Mesendoderm (in vitro differentiated cells): ENCODE measurements at regions not wholly inside any gene's neighbourhood (a gene's known extent, or its start where the extent isn't known, plus 50 kb on each side); places are given as distances from the start of the nearest gene placed in this dataset.

Source experiments
- DNase-seq: peaks from one replicate; pipeline ENCODE4 v3.0.0; 2013
- H2AK5ac ChIP-seq: 2 replicates; pipeline ENCODE4 v1.6.1; 2013; ENCODE audit warnings: low read length, inconsistent platforms
- H2BK120ac ChIP-seq: 2 replicates; pipeline ENCODE4 v1.6.1; 2013; ENCODE audit warnings: low read depth, mild to moderate bottlenecking, low read length, moderate library complexity, mixed read lengths
- H2BK15ac ChIP-seq: replicated peaks from 2 replicates; pipeline ENCODE4 v1.6.1; 2013; ENCODE audit warnings: low read depth, mild to moderate bottlenecking, moderate library complexity
- H2BK5ac ChIP-seq: 2 replicates; pipeline ENCODE4 v1.6.1; 2013; ENCODE audit warnings: low read length, inconsistent platforms
- H3K18ac ChIP-seq: 2 replicates; pipeline ENCODE4 v1.6.1; 2013; ENCODE audit warnings: mild to moderate bottlenecking, low read length, mixed read lengths
- H3K23ac ChIP-seq: one replicate; pipeline ENCODE4 v1.6.1; 2013; ENCODE audit warnings: low read length
- H3K27ac ChIP-seq: 2 replicates; pipeline ENCODE4 v1.5.1; 2013; ENCODE audit warnings: low read depth, mild to moderate bottlenecking, inconsistent platforms, low read length, moderate library complexity
- H3K27me3 ChIP-seq: 2 replicates; pipeline ENCODE4 v1.6.1; 2013; ENCODE audit warnings: low read length, control low read depth, mild to moderate bottlenecking, inconsistent platforms; ENCODE audit not compliant: insufficient read depth, poor library complexity
- H3K36me3 ChIP-seq: 2 replicates; pipeline ENCODE4 v1.6.1; 2013; ENCODE audit warnings: low read length, inconsistent platforms; ENCODE audit not compliant: control insufficient read depth, insufficient read depth
- H3K4ac ChIP-seq: one replicate; pipeline ENCODE4 v1.6.1; 2013; ENCODE audit warnings: low read depth, mild to moderate bottlenecking, low read length, moderate library complexity
- H3K4me1 ChIP-seq: 2 replicates; pipeline ENCODE4 v1.6.1; 2013; ENCODE audit warnings: low read depth, low read length, inconsistent platforms; ENCODE audit not compliant: control insufficient read depth
- H3K4me2 ChIP-seq: 2 replicates; pipeline ENCODE4 v1.6.1; 2013; ENCODE audit warnings: low read length
- H3K4me3 ChIP-seq: 2 replicates; pipeline ENCODE4 v1.5.1; 2013; ENCODE audit warnings: mild to moderate bottlenecking, low read length
- H3K56ac ChIP-seq: one replicate; pipeline ENCODE4 v1.6.1; 2013; ENCODE audit warnings: low read length
- H3K79me1 ChIP-seq: 2 replicates; pipeline ENCODE4 v1.6.1; 2013; ENCODE audit warnings: low read length, inconsistent platforms
- H3K79me2 ChIP-seq: 2 replicates; pipeline ENCODE4 v1.6.1; 2013; ENCODE audit warnings: mild to moderate bottlenecking, low read length; ENCODE audit not compliant: control insufficient read depth, insufficient read depth
- H3K9ac ChIP-seq: 2 replicates; pipeline ENCODE4 v1.6.1; 2013; ENCODE audit warnings: low read length, inconsistent platforms
- H4K5ac ChIP-seq: one replicate; pipeline ENCODE4 v1.6.1; 2013; ENCODE audit warnings: low read length
- H4K8ac ChIP-seq: one replicate; pipeline ENCODE4 v1.6.1; 2013; ENCODE audit warnings: low read depth, mild to moderate bottlenecking, control low read depth, low read length, moderate library complexity
- WGBS: extraction: QIAGEN DNeasy Blood & Tissue Kit; methylation state at CpG from one replicate; pipeline ENCODE4 v1.1.7; 2013; ENCODE audit warnings: low lambda C conversion rate, missing lambda C conversion rate; ENCODE audit not compliant: insufficient coverage; ENCODE audit errors: extremely low coverage; 5-methylcytosine and 5-hydroxymethylcytosine counted together

DNA sequence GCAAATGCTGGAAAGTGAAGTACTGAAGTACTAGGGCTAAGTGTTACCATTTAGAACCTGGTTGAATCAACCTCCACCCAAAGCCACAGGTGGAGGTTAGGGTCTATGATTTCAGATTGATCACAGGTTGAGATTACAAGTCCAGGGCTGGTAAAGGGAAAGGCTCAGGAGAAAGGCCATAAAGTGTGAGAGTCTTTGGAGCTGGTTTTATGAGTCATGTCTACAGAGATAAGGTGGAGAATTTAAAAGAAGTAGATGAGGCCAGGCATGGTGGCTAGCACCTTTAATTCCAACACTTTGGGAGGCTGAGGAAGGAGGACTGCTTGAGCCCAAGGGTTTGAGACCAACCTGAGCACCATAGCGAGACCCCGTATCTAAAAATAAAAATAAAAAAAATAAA is 221.7 kb upstream of the CDH11 start:
- Histone ChIP-seq H2BK15ac (no peak overlapping the region), H3K9ac (no peak overlapping the region), H2BK5ac (no peak overlapping the region), H4K5ac (no peak overlapping the region), H3K4me1 (no peaks in the 10 kb centered on the region), H3K79me2 (no peaks in the 10 kb centered on the region), H3K56ac (no peak overlapping the region), H2BK120ac (no peak overlapping the region), H3K4ac (no peak overlapping the region), H3K27ac (no peak overlapping the region), H3K18ac (no peak overlapping the region), H3K36me3 (no peaks in the 10 kb centered on the region), H2AK5ac (no peak overlapping the region), H3K79me1 (no peaks in the 10 kb centered on the region), H3K27me3 (no peaks in the 10 kb centered on the region), H3K4me3 (no peak overlapping the region), H4K8ac (no peak overlapping the region), H3K23ac (no peak overlapping the region), H3K4me2 (no peak overlapping the region)
- no peak for DNase-seq
- no CpG with 5 or more reads among the region's 2 CpGs for WGBS

DNA sequence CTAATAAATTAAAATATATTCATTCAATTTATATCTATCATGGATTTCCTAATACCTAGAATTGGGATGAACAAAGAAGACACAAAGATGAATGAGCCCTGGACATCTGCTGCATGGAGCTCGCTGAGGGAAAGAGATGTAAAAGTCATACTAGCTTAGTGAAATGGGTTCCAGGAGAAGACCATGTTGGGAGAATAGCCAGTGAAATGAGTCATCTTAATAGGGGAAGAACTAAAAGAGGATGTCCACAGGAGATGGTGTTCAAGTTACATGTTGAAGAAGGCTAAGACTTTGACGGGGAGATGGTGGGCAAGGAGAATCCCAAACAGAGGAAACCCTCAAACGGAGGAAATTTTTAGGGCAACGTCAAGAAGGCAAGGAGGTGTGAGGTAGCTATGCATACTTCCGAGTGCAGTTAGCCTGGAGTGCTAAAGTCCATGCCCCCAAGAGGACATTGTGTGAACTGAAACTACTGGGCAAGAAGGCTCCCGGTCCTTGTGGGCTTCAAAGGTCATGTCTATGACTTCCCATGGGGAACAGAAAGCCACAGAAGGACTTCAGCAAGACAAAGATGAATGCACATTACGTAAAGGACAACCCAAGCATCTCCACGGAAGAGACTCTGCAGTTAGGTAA is 220.5 kb upstream of the CDH11 start:
- H2BK5ac ChIP-seq: no peak overlapping the region
- H3K79me1 ChIP-seq: no peaks in the 10 kb centered on the region
- no peaks in the 10 kb centered on the region for H3K27me3 ChIP-seq
- no peak overlapping the region for H3K4ac ChIP-seq
- WGBS: no CpG with 5 or more reads among the region's 8 CpGs
- no peak overlapping the region for H4K5ac ChIP-seq
- H2BK15ac ChIP-seq: no peak overlapping the region
- H3K9ac ChIP-seq: no peak overlapping the region
- no peak overlapping the region for H3K56ac ChIP-seq
- no peaks in the 10 kb centered on the region for H3K36me3 ChIP-seq
- H3K4me2 ChIP-seq: no peak overlapping the region
- DNase-seq: peak; percentile 44
- H3K79me2 ChIP-seq: no peaks in the 10 kb centered on the region
- no peaks in the 10 kb centered on the region for H3K4me1 ChIP-seq
- no peak overlapping the region for H2AK5ac ChIP-seq
- H3K23ac ChIP-seq: no peak overlapping the region
- no peak overlapping the region for H2BK120ac ChIP-seq
- H3K18ac ChIP-seq: no peak overlapping the region
- H3K27ac ChIP-seq: no peak overlapping the region
- H4K8ac ChIP-seq: no peak overlapping the region
- no peak overlapping the region for H3K4me3 ChIP-seq

DNA sequence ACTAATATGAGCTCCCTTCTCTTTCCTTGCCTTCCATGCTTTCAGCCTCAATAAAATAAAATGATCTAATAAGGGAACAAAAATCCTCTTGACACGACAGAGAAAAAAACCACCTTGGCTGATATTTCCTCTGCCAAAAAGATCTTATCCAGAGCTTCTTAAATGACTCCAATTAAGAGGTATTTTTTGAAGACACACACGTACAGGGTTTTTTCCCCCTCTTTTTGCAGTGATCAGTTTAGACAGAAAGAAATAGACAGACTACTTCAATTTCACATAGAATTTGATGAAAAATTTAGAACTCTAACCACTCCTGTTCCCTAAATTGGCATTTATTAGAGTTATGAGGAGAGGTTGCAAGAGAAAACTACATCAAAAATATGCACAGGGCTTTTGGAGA is 217.2 kb upstream of the CDH11 start:
- Histone ChIP-seq H2BK120ac (no peak overlapping the region), H3K36me3 (no peaks in the 10 kb centered on the region), H2BK15ac (no peak overlapping the region), H3K4me3 (no peak overlapping the region), H3K56ac (no peak overlapping the region), H3K4me1 (no peaks in the 10 kb centered on the region), H2BK5ac (no peak overlapping the region), H3K27ac (no peak overlapping the region), H2AK5ac (no peak overlapping the region), H3K4ac (no peak overlapping the region), H4K8ac (no peak overlapping the region), H3K23ac (no peak overlapping the region), H3K79me2 (no peaks in the 10 kb centered on the region), H3K79me1 (no peaks in the 10 kb centered on the region), H3K9ac (no peak overlapping the region), H3K27me3 (no peaks in the 10 kb centered on the region), H3K4me2 (no peak overlapping the region), H4K5ac (no peak overlapping the region), H3K18ac (no peak overlapping the region)
- DNase-seq: no peak
- WGBS: no CpG with 5 or more reads among the region's 2 CpGs

DNA sequence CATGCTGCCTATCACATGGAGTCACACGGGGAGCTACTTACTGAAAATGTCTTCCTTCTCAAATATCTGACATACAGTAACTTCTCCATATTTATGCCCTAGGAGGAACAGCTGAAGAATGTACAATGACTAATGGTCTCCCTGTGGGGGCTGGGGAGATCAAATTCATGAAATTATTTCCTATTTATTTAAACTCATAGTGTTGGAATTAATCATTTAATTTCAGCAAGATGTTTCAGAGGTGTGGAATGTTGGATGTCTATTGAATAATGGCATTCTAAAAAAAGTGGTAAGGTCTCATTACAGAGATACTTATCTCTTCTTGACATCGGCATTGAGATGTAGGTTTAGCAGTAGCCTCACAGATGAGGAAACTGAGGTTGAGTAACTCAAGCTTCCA is 214.3 kb upstream of the CDH11 start:
- Histone ChIP-seq H3K79me1 (no peaks in the 10 kb centered on the region), H3K4me3 (no peak overlapping the region), H3K9ac (no peak overlapping the region), H3K4ac (no peak overlapping the region), H3K18ac (no peak overlapping the region), H3K23ac (no peak overlapping the region), H2AK5ac (no peak overlapping the region), H2BK15ac (no peak overlapping the region), H3K4me1 (no peaks in the 10 kb centered on the region), H4K8ac (no peak overlapping the region), H3K79me2 (no peaks in the 10 kb centered on the region), H4K5ac (no peak overlapping the region), H3K27me3 (no peaks in the 10 kb centered on the region), H2BK5ac (no peak overlapping the region), H2BK120ac (no peak overlapping the region), H3K27ac (no peak overlapping the region), H3K4me2 (no peak overlapping the region), H3K36me3 (no peaks in the 10 kb centered on the region), H3K56ac (no peak overlapping the region)
- no CpG with 5 or more reads among the region's 2 CpGs for WGBS
- no peak for DNase-seq

DNA sequence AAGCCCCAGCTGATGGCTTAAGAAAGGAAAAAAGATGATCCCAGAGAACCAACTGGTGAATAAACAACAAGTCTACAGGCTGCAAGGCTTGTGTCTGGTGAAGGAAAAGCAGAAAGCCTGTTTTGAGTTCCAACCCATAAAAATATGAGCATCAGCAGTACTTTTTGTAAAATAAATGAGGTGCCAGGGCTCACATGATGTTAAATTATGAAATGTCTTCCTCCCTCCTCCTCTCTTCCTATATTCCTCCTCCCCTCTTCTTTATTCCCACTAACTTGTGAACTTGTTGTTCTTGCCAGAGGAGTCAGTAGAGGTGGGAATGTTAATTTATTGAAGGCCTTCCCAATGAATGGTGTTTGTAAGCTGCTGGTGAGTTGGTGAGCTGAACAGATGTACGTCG is 212.2 kb upstream of the CDH11 start:
- Histone ChIP-seq H3K4me2 (no peak overlapping the region), H3K27me3 (no peaks in the 10 kb centered on the region), H3K27ac (no peak overlapping the region), H3K79me2 (no peaks in the 10 kb centered on the region), H4K8ac (no peak overlapping the region), H3K4ac (no peak overlapping the region), H2BK5ac (no peak overlapping the region), H2BK120ac (no peak overlapping the region), H3K4me1 (no peaks in the 10 kb centered on the region), H3K36me3 (no peaks in the 10 kb centered on the region), H3K23ac (no peak overlapping the region), H2AK5ac (no peak overlapping the region), H3K18ac (no peak overlapping the region), H3K4me3 (no peak overlapping the region), H3K79me1 (no peaks in the 10 kb centered on the region), H4K5ac (no peak overlapping the region), H3K56ac (no peak overlapping the region), H2BK15ac (no peak overlapping the region), H3K9ac (no peak overlapping the region)
- WGBS: no CpG with 5 or more reads among the region's 2 CpGs
- DNase-seq: no peak

DNA sequence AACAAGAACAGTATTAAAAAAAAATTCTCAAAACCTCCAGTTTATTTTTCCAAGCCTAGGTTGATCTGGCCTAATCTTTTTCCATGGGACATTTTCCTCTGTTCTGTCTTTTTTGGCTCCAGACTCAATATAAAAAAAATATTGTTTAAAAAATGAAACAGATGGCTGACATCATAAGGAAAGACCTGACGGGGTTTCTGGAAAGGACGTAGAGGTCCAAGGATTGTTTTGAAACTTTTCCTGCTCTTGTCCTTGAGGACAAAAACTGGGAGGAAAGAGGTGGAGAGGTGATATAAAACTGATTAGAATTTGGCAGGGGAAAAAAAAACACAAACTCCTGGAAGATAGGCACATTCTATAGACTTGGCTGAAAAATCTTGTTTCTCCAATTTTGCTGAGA is 211.4 kb upstream of the CDH11 start:
- DNase-seq: no peak
- H2BK5ac ChIP-seq: no peak overlapping the region
- no CpG with 5 or more reads among the region's 2 CpGs for WGBS
- H3K4me1 ChIP-seq: no peaks in the 10 kb centered on the region
- no peak overlapping the region for H3K4ac ChIP-seq
- no peak overlapping the region for H2BK15ac ChIP-seq
- H2BK120ac ChIP-seq: no peak overlapping the region
- no peaks in the 10 kb centered on the region for H3K36me3 ChIP-seq
- H3K9ac ChIP-seq: no peak overlapping the region
- no peak overlapping the region for H4K5ac ChIP-seq
- no peak overlapping the region for H3K18ac ChIP-seq
- H3K79me2 ChIP-seq: no peaks in the 10 kb centered on the region
- no peak overlapping the region for H3K4me2 ChIP-seq
- H3K27ac ChIP-seq: no peak overlapping the region
- no peak overlapping the region for H2AK5ac ChIP-seq
- no peak overlapping the region for H4K8ac ChIP-seq
- no peak overlapping the region for H3K23ac ChIP-seq
- H3K79me1 ChIP-seq: no peaks in the 10 kb centered on the region
- no peaks in the 10 kb centered on the region for H3K27me3 ChIP-seq
- no peak overlapping the region for H3K56ac ChIP-seq
- no peak overlapping the region for H3K4me3 ChIP-seq
